ENCODE measurements at regions not wholly inside any gene's neighbourhood (a gene's known extent, or its start where the extent isn't known, plus 50 kb on each side); places are given as distances from the start of the nearest gene placed in this dataset.

- Histone ChIP-seq H3K4me3 (ENCODE audit: control insufficient read depth in 1 of 7, extremely low read depth in 1 of 7, insufficient read depth in 4 of 7, low read depth in 2 of 7, low read length in 6 of 7) (no peak overlapping the region), H3K36me3 (ENCODE audit: control insufficient read depth in 4 of 4, insufficient read depth in 4 of 4, low read length in 3 of 4) (no peaks in the 10 kb centered on the region), H3K27me3 (replicated peaks in 2 of 5; ENCODE audit: control insufficient read depth in 4 of 5, insufficient read depth in 5 of 5, low read length in 4 of 5) (no peaks in the 10 kb centered on the region), H3K9me3 (ENCODE audit: control extremely low read depth in 1 of 5, control insufficient read depth in 4 of 5, insufficient read depth in 2 of 5, low read depth in 1 of 5, low read length in 4 of 5) (no peaks in the 10 kb centered on the region), H3K27ac (ENCODE audit: insufficient read depth in 1 of 2, low read depth in 1 of 2, low read length in 2 of 2, poor library complexity in 1 of 2, severe bottlenecking in 2 of 2) (no peak overlapping the region), H3K4me1 (ENCODE audit: control extremely low read depth in 1 of 4, control insufficient read depth in 4 of 4, insufficient read depth in 4 of 4, low read length in 3 of 4) (no peaks in the 10 kb centered on the region)
- no peak for DNase-seq
- ChIA-PET CTCF (no interaction called here), POLR2A (no interaction called here)
- WGBS (ENCODE audit: insufficient coverage), result 67% methylated on average over 1 of the region's 3 CpGs
These were observed 146.6 kb upstream of the PEX5L start for GRCh38 chr3:180183346-180183745.

- Histone ChIP-seq H3K9me3 (ENCODE audit: control extremely low read depth in 1 of 5, control insufficient read depth in 4 of 5, insufficient read depth in 2 of 5, low read depth in 1 of 5, low read length in 4 of 5) (no peaks in the 10 kb centered on the region), H3K27me3 (replicated peaks in 2 of 5; ENCODE audit: control insufficient read depth in 4 of 5, insufficient read depth in 5 of 5, low read length in 4 of 5) (no peaks in the 10 kb centered on the region), H3K4me1 (ENCODE audit: control extremely low read depth in 1 of 4, control insufficient read depth in 4 of 4, insufficient read depth in 4 of 4, low read length in 3 of 4) (no peaks in the 10 kb centered on the region), H3K36me3 (ENCODE audit: control insufficient read depth in 4 of 4, insufficient read depth in 4 of 4, low read length in 3 of 4) (no peaks in the 10 kb centered on the region), H3K4me3 (ENCODE audit: control insufficient read depth in 1 of 7, extremely low read depth in 1 of 7, insufficient read depth in 4 of 7, low read depth in 2 of 7, low read length in 6 of 7) (no peak overlapping the region), H3K27ac (ENCODE audit: insufficient read depth in 1 of 2, low read depth in 1 of 2, low read length in 2 of 2, poor library complexity in 1 of 2, severe bottlenecking in 2 of 2) (no peak overlapping the region)
- DNase-seq, result no peak
- CTCF ChIA-PET, result no interaction called here
- POLR2A ChIA-PET, result no interaction called here
- WGBS (ENCODE audit: insufficient coverage), result 100% methylated on average over 1 of the region's 2 CpGs
These were observed 148.1 kb upstream of the PEX5L start for GRCh38 chr3:180184816-180185215.

DNA sequence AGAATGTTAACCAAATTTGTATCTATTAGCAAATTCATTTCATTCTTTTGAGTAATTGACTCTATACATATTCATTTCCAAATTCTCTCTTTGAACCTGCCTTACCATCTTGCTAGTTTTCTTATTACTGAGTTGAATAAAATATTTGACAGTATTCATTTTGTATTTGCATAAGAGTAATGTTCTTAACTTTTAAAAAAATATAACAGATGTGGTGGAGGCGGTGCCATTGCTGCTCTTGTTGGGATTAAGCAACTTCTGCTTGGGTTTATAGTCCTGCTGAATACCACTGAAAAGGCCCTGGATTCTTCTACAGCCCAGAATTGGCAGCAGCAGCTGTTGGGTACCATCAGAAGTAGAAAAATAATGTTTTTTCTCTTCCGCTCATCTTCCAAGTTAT lies 148.9 kb upstream of the PEX5L start:
- no peak for DNase-seq
- POLR2A ChIA-PET, result no interaction called here
- H3K4me1 ChIP-seq (ENCODE audit: control extremely low read depth in 1 of 4, control insufficient read depth in 4 of 4, insufficient read depth in 4 of 4, low read length in 3 of 4), result no peaks in the 10 kb centered on the region
- H3K27ac ChIP-seq (ENCODE audit: insufficient read depth in 1 of 2, low read depth in 1 of 2, low read length in 2 of 2, poor library complexity in 1 of 2, severe bottlenecking in 2 of 2), result no peak overlapping the region
- no peaks in the 10 kb centered on the region for H3K9me3 ChIP-seq (ENCODE audit: control extremely low read depth in 1 of 5, control insufficient read depth in 4 of 5, insufficient read depth in 2 of 5, low read depth in 1 of 5, low read length in 4 of 5)
- H3K36me3 ChIP-seq (ENCODE audit: control insufficient read depth in 4 of 4, insufficient read depth in 4 of 4, low read length in 3 of 4), result no peaks in the 10 kb centered on the region
- WGBS (ENCODE audit: insufficient coverage), result 100% methylated on average over 1 of the region's 2 CpGs
- no peaks in the 10 kb centered on the region for H3K27me3 ChIP-seq (replicated peaks in 2 of 5; ENCODE audit: control insufficient read depth in 4 of 5, insufficient read depth in 5 of 5, low read length in 4 of 5)
- CTCF ChIA-PET, result no interaction called here
- H3K4me3 ChIP-seq (ENCODE audit: control insufficient read depth in 1 of 7, extremely low read depth in 1 of 7, insufficient read depth in 4 of 7, low read depth in 2 of 7, low read length in 6 of 7), result no peak overlapping the region

GRCh38 chr3:180188512-180189309 lies 152.0 kb upstream of the PEX5L start:
- Histone ChIP-seq H3K9me3 (ENCODE audit: control extremely low read depth in 1 of 5, control insufficient read depth in 4 of 5, insufficient read depth in 2 of 5, low read depth in 1 of 5, low read length in 4 of 5) (no peaks in the 10 kb centered on the region), H3K27ac (ENCODE audit: insufficient read depth in 1 of 2, low read depth in 1 of 2, low read length in 2 of 2, poor library complexity in 1 of 2, severe bottlenecking in 2 of 2) (no peak overlapping the region), H3K4me1 (ENCODE audit: control extremely low read depth in 1 of 4, control insufficient read depth in 4 of 4, insufficient read depth in 4 of 4, low read length in 3 of 4) (no peaks in the 10 kb centered on the region), H3K36me3 (ENCODE audit: control insufficient read depth in 4 of 4, insufficient read depth in 4 of 4, low read length in 3 of 4) (no peaks in the 10 kb centered on the region), H3K4me3 (ENCODE audit: control insufficient read depth in 1 of 7, extremely low read depth in 1 of 7, insufficient read depth in 4 of 7, low read depth in 2 of 7, low read length in 6 of 7) (no peak overlapping the region), H3K27me3 (replicated peaks in 2 of 5; ENCODE audit: control insufficient read depth in 4 of 5, insufficient read depth in 5 of 5, low read length in 4 of 5) (no peaks in the 10 kb centered on the region)
- WGBS (ENCODE audit: insufficient coverage), result 40% methylated on average over 1 of the region's 2 CpGs
- ChIA-PET POLR2A (no interaction called here), CTCF (no interaction called here)
- no peak for DNase-seq

- Histone ChIP-seq H3K4me3 (ENCODE audit: control insufficient read depth in 1 of 7, extremely low read depth in 1 of 7, insufficient read depth in 4 of 7, low read depth in 2 of 7, low read length in 6 of 7) (no peak overlapping the region), H3K9me3 (ENCODE audit: control extremely low read depth in 1 of 5, control insufficient read depth in 4 of 5, insufficient read depth in 2 of 5, low read depth in 1 of 5, low read length in 4 of 5) (no peaks in the 10 kb centered on the region), H3K4me1 (ENCODE audit: control extremely low read depth in 1 of 4, control insufficient read depth in 4 of 4, insufficient read depth in 4 of 4, low read length in 3 of 4) (no peaks in the 10 kb centered on the region), H3K27me3 (replicated peaks in 2 of 5; ENCODE audit: control insufficient read depth in 4 of 5, insufficient read depth in 5 of 5, low read length in 4 of 5) (no peaks in the 10 kb centered on the region), H3K27ac (ENCODE audit: insufficient read depth in 1 of 2, low read depth in 1 of 2, low read length in 2 of 2, poor library complexity in 1 of 2, severe bottlenecking in 2 of 2) (no peak overlapping the region), H3K36me3 (ENCODE audit: control insufficient read depth in 4 of 4, insufficient read depth in 4 of 4, low read length in 3 of 4) (no peaks in the 10 kb centered on the region)
- WGBS (ENCODE audit: insufficient coverage), result no CpG with 5 or more reads among the region's 3 CpGs
- ChIA-PET CTCF (no interaction called here), POLR2A (no interaction called here)
- DNase-seq, result no peak
These were observed 152.5 kb upstream of the PEX5L start for GRCh38 chr3:180189310-180189648.

DNA sequence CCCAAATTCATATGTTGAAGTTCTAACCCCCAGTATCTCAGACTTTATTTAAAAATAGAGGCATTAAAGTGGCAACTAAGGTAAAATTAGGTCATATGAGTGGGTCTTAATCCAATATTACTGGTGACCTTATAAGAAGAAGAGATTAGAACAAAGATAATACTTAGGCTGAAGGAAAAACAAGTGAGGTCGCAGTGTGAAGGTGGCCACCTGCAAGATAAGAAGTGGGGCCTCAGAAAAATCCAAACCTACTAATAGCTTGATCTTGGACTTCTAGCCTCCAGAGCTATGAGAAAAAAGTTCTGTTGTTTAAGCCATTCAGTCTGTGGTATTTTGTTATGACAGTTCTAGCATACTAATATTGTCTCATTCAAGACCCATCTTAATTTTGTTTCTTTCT lies 159.9 kb upstream of the PEX5L start:
- H3K4me3 ChIP-seq (ENCODE audit: control insufficient read depth in 1 of 7, extremely low read depth in 1 of 7, insufficient read depth in 4 of 7, low read depth in 2 of 7, low read length in 6 of 7), result no peak overlapping the region
- no peak overlapping the region for H3K27ac ChIP-seq (ENCODE audit: insufficient read depth in 1 of 2, low read depth in 1 of 2, low read length in 2 of 2, poor library complexity in 1 of 2, severe bottlenecking in 2 of 2)
- H3K36me3 ChIP-seq (ENCODE audit: control insufficient read depth in 4 of 4, insufficient read depth in 4 of 4, low read length in 3 of 4), result no peaks in the 10 kb centered on the region
- H3K9me3 ChIP-seq (ENCODE audit: control extremely low read depth in 1 of 5, control insufficient read depth in 4 of 5, insufficient read depth in 2 of 5, low read depth in 1 of 5, low read length in 4 of 5), result no peaks in the 10 kb centered on the region
- CTCF ChIA-PET, result no interaction called here
- H3K4me1 ChIP-seq (ENCODE audit: control extremely low read depth in 1 of 4, control insufficient read depth in 4 of 4, insufficient read depth in 4 of 4, low read length in 3 of 4), result no peaks in the 10 kb centered on the region
- no peaks in the 10 kb centered on the region for H3K27me3 ChIP-seq (replicated peaks in 2 of 5; ENCODE audit: control insufficient read depth in 4 of 5, insufficient read depth in 5 of 5, low read length in 4 of 5)
- POLR2A ChIA-PET, result no interaction called here
- WGBS (ENCODE audit: insufficient coverage), result 100% methylated on average over 1 of the region's 1 CpG
- DNase-seq, result no peak

DNA sequence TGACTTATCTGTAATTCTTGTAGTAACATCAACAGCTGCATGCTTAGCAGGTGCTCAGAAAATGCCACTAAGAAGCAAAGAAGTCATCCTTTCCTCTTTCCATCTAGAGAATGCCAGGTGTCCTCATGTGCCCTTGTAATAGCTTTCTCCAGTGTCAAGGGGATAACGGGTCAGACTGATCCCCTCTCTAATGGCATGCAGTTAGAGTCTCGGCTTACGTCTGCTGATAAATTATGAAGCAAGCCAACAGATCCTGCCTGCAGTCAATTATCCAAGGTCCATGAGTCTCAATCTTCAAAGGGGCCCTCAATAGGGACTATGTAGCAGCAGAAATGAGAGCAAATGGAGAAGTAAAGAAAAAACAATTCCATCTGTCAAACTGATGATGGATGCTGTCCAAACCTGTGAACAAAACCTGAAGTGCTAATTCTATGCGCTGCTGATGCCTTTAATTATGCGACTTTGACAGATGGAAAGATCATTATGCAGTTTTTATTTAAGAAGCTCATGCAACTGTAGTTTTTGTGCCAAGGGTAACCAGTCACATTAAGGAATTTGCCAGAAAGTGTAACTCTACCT lies 162.8 kb upstream of the PEX5L start:
- Histone ChIP-seq H3K27ac (ENCODE audit: insufficient read depth in 1 of 2, low read depth in 1 of 2, low read length in 2 of 2, poor library complexity in 1 of 2, severe bottlenecking in 2 of 2) (no peak overlapping the region), H3K4me3 (ENCODE audit: control insufficient read depth in 1 of 7, extremely low read depth in 1 of 7, insufficient read depth in 4 of 7, low read depth in 2 of 7, low read length in 6 of 7) (no peak overlapping the region), H3K36me3 (ENCODE audit: control insufficient read depth in 4 of 4, insufficient read depth in 4 of 4, low read length in 3 of 4) (no peaks in the 10 kb centered on the region), H3K27me3 (replicated peaks in 2 of 5; ENCODE audit: control insufficient read depth in 4 of 5, insufficient read depth in 5 of 5, low read length in 4 of 5) (no peaks in the 10 kb centered on the region), H3K4me1 (ENCODE audit: control extremely low read depth in 1 of 4, control insufficient read depth in 4 of 4, insufficient read depth in 4 of 4, low read length in 3 of 4) (no peaks in the 10 kb centered on the region), H3K9me3 (ENCODE audit: control extremely low read depth in 1 of 5, control insufficient read depth in 4 of 5, insufficient read depth in 2 of 5, low read depth in 1 of 5, low read length in 4 of 5) (peaks cover 0 to 3% (median 0%) of the 10 kb centered on the region in 5 experiments)
- POLR2A ChIA-PET, result no interaction called here
- WGBS (ENCODE audit: insufficient coverage), result 94% methylated on average over 3 of the region's 5 CpGs
- DNase-seq, result no peak
- CTCF ChIA-PET, result no interaction called here
